ENCODE measurements at regions not wholly inside any gene's neighbourhood (a gene's known extent, or its start where the extent isn't known, plus 50 kb on each side); places are given as distances from the start of the nearest gene placed in this dataset.

DNA sequence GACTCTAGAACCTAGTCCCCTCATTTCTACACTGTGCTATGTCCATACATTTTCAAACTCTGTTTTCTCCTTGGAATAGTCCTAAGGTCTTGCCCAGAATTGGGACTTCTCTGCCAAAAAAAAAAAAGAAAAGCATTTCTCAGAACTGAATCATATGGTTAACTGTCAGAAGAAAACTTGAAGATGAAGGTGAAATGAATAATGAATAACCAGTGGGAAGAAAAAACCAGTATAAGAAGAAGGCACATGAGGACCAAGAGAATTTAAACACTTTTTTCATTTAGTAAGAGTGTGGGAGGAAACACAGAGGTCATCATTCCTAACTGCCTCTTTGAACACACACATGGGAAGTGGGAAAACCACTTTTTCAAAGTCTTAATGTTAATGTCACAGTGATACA, 197.7 kb downstream of the PRELID2 start (continued):
- TF ChIP-seq, protein P1, sequence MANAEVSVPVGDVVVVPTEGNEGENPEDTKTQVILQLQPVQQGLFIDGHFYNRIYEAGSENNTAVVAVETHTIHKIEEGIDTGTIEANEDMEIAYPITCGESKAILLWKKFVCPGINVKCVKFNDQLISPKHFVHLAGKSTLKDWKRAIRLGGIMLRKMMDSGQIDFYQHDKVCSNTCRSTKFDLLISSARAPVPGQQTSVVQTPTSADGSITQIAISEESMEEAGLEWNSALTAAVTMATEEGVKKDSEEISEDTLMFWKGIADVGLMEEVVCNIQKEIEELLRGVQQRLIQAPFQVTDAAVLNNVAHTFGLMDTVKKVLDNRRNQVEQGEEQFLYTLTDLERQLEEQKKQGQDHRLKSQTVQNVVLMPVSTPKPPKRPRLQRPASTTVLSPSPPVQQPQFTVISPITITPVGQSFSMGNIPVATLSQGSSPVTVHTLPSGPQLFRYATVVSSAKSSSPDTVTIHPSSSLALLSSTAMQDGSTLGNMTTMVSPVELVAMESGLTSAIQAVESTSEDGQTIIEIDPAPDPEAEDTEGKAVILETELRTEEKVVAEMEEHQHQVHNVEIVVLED (CRISPR knock-in tag; IDR thresholded peaks at IDR 0.05): no peak
- TF ChIP-seq, protein P2, sequence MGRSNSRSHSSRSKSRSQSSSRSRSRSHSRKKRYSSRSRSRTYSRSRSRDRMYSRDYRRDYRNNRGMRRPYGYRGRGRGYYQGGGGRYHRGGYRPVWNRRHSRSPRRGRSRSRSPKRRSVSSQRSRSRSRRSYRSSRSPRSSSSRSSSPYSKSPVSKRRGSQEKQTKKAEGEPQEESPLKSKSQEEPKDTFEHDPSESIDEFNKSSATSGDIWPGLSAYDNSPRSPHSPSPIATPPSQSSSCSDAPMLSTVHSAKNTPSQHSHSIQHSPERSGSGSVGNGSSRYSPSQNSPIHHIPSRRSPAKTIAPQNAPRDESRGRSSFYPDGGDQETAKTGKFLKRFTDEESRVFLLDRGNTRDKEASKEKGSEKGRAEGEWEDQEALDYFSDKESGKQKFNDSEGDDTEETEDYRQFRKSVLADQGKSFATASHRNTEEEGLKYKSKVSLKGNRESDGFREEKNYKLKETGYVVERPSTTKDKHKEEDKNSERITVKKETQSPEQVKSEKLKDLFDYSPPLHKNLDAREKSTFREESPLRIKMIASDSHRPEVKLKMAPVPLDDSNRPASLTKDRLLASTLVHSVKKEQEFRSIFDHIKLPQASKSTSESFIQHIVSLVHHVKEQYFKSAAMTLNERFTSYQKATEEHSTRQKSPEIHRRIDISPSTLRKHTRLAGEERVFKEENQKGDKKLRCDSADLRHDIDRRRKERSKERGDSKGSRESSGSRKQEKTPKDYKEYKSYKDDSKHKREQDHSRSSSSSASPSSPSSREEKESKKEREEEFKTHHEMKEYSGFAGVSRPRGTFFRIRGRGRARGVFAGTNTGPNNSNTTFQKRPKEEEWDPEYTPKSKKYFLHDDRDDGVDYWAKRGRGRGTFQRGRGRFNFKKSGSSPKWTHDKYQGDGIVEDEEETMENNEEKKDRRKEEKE (IDR thresholded peaks at IDR 0.05; ENCODE audit: borderline replicate concordance in 1 of 2, control insufficient read depth in 1 of 2, low read depth in 2 of 2, low read length in 1 of 2): no peak
- TF ChIP-seq, protein P3, sequence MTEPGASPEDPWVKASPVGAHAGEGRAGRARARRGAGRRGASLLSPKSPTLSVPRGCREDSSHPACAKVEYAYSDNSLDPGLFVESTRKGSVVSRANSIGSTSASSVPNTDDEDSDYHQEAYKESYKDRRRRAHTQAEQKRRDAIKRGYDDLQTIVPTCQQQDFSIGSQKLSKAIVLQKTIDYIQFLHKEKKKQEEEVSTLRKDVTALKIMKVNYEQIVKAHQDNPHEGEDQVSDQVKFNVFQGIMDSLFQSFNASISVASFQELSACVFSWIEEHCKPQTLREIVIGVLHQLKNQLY (CRISPR knock-in tag; conservative IDR thresholded peaks at IDR 0.05): no peak
- no peak for TF ChIP-seq ZNF124 (CRISPR knock-in tag; IDR thresholded peaks at IDR 0.05)

DNA sequence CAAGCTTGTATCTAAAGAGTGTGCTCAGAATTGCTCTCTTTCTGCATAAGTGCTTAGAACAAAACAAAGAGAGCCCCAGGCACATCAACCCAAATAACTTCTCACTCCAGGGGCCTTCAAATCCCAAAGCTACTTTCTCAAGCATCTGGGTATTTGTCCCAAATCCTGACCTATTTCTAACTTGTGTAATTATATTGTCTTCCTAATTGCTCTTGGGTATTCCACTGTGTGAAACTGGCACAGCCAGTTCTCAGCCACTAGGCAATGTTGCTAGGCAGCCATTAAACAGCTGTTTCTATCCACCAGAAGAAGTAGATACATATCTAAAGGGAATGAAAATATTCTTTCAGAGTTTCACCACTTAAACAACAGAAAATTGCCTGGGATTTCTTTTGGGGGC, 198.8 kb downstream of the PRELID2 start:
- ChIA-PET CTCF (ENCODE audit: low intra/inter-chr PET ratio) (no interaction called here), POLR2A (no interaction called here)
- Histone ChIP-seq H3K9ac (ENCODE audit: insufficient read depth in 1 of 2, low read depth in 2 of 2, low read length in 2 of 2) (no peak overlapping the region), H3K9me3 (replicated peaks; ENCODE audit: control insufficient read depth, insufficient read depth, low read depth, low read length) (no peaks in the 10 kb centered on the region), H3K27me3 (ENCODE audit: control insufficient read depth in 2 of 2, insufficient read depth in 2 of 2, low read length in 2 of 2) (no peaks in the 10 kb centered on the region), H2AFZ (ENCODE audit: low read depth, low read length) (no peak overlapping the region), H3K27ac (ENCODE audit: extremely low read depth, low read depth, low read length) (no peak overlapping the region), H3K4me3 (no peak overlapping the region), H3K4me1 (replicated peaks in 1 of 2; ENCODE audit: control insufficient read depth in 2 of 2, insufficient read depth in 2 of 2, low read length in 2 of 2) (no peaks in the 10 kb centered on the region), H3K36me3 (ENCODE audit: control insufficient read depth, insufficient read depth, low read length) (no peaks in the 10 kb centered on the region), H3K4me2 (ENCODE audit: insufficient read depth, low read length) (no peak overlapping the region), H4K20me1 (replicated peaks; ENCODE audit: control insufficient read depth, insufficient read depth, low read length) (no peaks in the 10 kb centered on the region), H3K79me2 (ENCODE audit: control insufficient read depth, insufficient read depth, low read length) (no peaks in the 10 kb centered on the region), H3K9me1 (ENCODE audit: control insufficient read depth, insufficient read depth, low read length) (no peaks in the 10 kb centered on the region)
- intact Hi-C loops (cut with micrococcal nuclease): no loop called here
- in situ Hi-C loops (cut with MboI): no loop called here
- no peak for FAIRE-seq
- no TSS peak for BruUV-seq (replicated peaks)
- TF ChIP-seq MECOM (CRISPR knock-in tag; IDR thresholded peaks at IDR 0.05): no peak
- TF ChIP-seq, protein P4, sequence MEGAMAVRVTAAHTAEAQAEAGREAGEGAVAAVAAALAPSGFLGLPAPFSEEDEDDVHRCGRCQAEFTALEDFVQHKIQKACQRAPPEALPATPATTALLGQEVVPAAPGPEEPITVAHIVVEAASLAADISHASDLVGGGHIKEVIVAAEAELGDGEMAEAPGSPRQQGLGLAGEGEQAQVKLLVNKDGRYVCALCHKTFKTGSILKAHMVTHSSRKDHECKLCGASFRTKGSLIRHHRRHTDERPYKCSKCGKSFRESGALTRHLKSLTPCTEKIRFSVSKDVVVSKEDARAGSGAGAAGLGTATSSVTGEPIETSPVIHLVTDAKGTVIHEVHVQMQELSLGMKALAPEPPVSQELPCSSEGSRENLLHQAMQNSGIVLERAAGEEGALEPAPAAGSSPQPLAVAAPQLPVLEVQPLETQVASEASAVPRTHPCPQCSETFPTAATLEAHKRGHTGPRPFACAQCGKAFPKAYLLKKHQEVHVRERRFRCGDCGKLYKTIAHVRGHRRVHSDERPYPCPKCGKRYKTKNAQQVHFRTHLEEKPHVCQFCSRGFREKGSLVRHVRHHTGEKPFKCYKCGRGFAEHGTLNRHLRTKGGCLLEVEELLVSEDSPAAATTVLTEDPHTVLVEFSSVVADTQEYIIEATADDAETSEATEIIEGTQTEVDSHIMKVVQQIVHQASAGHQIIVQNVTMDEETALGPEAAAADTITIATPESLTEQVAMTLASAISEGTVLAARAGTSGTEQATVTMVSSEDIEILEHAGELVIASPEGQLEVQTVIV (CRISPR knock-in tag; IDR thresholded peaks at IDR 0.05; ENCODE audit: borderline replicate concordance): no peak
- TF ChIP-seq, protein P5, sequence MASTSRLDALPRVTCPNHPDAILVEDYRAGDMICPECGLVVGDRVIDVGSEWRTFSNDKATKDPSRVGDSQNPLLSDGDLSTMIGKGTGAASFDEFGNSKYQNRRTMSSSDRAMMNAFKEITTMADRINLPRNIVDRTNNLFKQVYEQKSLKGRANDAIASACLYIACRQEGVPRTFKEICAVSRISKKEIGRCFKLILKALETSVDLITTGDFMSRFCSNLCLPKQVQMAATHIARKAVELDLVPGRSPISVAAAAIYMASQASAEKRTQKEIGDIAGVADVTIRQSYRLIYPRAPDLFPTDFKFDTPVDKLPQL (IDR thresholded peaks at IDR 0.05; ENCODE audit: extremely low read depth, insufficient read length): no peak
- TF ChIP-seq ZNF780A (CRISPR knock-in tag; IDR thresholded peaks at IDR 0.05): no peak
- TF ChIP-seq GABPB2 (CRISPR knock-in tag; conservative IDR thresholded peaks at IDR 0.05): no peak
- no peak for TF ChIP-seq ZNF124 (CRISPR knock-in tag; IDR thresholded peaks at IDR 0.05)
- no peak for TF ChIP-seq TOE1 (IDR thresholded peaks at IDR 0.05; ENCODE audit: borderline replicate concordance)
- no peak for TF ChIP-seq TOE1 (CRISPR knock-in tag; IDR thresholded peaks at IDR 0.05; ENCODE audit: borderline replicate concordance, low read depth)
- DNase-seq (ENCODE audit: extremely low read depth in 1 of 4, low spot score in 3 of 4): no peak
- no peak for ATAC-seq

Measured in K562 (cell line).